ENCODE measurements at regions not wholly inside any gene's neighbourhood (a gene's known extent, or its start where the extent isn't known, plus 50 kb on each side); places are given as distances from the start of the nearest gene placed in this dataset.

DNA sequence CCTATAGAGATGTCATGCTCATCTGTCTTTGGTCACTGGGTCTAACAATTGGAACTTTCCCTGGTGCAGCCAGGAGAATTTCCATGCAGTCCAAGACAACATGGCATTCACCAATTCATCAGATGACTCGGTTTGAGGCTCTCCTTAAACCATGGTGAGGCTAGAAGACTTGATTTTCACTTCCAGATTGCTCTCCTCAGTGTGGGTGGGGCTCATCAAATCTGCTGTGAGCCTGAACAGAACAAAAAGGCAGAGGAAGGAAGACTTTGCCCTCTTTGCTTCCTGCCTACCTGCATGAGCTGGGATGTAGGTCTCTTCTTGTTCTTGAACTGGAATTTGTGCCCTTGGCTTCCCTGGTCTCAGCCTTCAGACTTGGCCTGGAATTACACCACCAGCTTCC is 203.4 kb upstream of the TRIB2 start:
- TF ChIP-seq, protein P1, sequence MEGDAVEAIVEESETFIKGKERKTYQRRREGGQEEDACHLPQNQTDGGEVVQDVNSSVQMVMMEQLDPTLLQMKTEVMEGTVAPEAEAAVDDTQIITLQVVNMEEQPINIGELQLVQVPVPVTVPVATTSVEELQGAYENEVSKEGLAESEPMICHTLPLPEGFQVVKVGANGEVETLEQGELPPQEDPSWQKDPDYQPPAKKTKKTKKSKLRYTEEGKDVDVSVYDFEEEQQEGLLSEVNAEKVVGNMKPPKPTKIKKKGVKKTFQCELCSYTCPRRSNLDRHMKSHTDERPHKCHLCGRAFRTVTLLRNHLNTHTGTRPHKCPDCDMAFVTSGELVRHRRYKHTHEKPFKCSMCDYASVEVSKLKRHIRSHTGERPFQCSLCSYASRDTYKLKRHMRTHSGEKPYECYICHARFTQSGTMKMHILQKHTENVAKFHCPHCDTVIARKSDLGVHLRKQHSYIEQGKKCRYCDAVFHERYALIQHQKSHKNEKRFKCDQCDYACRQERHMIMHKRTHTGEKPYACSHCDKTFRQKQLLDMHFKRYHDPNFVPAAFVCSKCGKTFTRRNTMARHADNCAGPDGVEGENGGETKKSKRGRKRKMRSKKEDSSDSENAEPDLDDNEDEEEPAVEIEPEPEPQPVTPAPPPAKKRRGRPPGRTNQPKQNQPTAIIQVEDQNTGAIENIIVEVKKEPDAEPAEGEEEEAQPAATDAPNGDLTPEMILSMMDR (IDR thresholded peaks at IDR 0.05 in 2 of 3, conservative IDR thresholded peaks at IDR 0.05 in 1 of 3; ENCODE audit: borderline replicate concordance in 1 of 3, insufficient read depth in 1 of 3, low read depth in 2 of 3, low read length in 2 of 3), result no peak
- TF ChIP-seq RAD21 (IDR thresholded peaks at IDR 0.05; ENCODE audit: low read depth) (no peak), EZH2phosphoT487 (IDR thresholded peaks at IDR 0.05; ENCODE audit: borderline replicate concordance) (no peak), POLR2A (IDR thresholded peaks at IDR 0.05; ENCODE audit: borderline replicate concordance, extremely low read depth, insufficient read depth, insufficient read length) (no peak), SIN3A (IDR thresholded peaks at IDR 0.05; ENCODE audit: low read depth) (no peak), POLR2AphosphoS5 (IDR thresholded peaks at IDR 0.05; ENCODE audit: low read depth, low read length) (no peak), YY1 (IDR thresholded peaks at IDR 0.05; ENCODE audit: extremely low read depth, insufficient replicate concordance, low read depth, low read length) (no peak), EZH2 (IDR thresholded peaks at IDR 0.05) (no peak), ZFX (IDR thresholded peaks at IDR 0.05) (no peak)
- TF ChIP-seq, protein P2, sequence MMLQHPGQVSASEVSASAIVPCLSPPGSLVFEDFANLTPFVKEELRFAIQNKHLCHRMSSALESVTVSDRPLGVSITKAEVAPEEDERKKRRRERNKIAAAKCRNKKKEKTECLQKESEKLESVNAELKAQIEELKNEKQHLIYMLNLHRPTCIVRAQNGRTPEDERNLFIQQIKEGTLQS (IDR thresholded peaks at IDR 0.05), result no peak
- TF ChIP-seq, protein P3, sequence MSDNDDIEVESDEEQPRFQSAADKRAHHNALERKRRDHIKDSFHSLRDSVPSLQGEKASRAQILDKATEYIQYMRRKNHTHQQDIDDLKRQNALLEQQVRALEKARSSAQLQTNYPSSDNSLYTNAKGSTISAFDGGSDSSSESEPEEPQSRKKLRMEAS (IDR thresholded peaks at IDR 0.05), result no peak
